VCaP (cell line): ENCODE measurements at regions not wholly inside any gene's neighbourhood (a gene's known extent, or its start where the extent isn't known, plus 50 kb on each side); places are given as distances from the start of the nearest gene placed in this dataset.

Experiments
- H3K27ac ChIP-seq: fragments of 450-650 bp; 2 replicates; pipeline ENCODE4 v1.5.1; 2017
- TF ChIP-seq, protein P1 (sequence below): fragments of 450-650 bp; conservative IDR thresholded peaks from 2 replicates; pipeline ENCODE4 v1.5.1; 2017; ENCODE audit warnings: mild to moderate bottlenecking, moderate library complexity

GRCh38 chr4:155106629-155107028, 101.8 kb upstream of the NPY2R start:
- TF ChIP-seq, protein P1, sequence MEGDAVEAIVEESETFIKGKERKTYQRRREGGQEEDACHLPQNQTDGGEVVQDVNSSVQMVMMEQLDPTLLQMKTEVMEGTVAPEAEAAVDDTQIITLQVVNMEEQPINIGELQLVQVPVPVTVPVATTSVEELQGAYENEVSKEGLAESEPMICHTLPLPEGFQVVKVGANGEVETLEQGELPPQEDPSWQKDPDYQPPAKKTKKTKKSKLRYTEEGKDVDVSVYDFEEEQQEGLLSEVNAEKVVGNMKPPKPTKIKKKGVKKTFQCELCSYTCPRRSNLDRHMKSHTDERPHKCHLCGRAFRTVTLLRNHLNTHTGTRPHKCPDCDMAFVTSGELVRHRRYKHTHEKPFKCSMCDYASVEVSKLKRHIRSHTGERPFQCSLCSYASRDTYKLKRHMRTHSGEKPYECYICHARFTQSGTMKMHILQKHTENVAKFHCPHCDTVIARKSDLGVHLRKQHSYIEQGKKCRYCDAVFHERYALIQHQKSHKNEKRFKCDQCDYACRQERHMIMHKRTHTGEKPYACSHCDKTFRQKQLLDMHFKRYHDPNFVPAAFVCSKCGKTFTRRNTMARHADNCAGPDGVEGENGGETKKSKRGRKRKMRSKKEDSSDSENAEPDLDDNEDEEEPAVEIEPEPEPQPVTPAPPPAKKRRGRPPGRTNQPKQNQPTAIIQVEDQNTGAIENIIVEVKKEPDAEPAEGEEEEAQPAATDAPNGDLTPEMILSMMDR = no peak
- peak overlapping the region; percentile 59 for H3K27ac ChIP-seq

DNA sequence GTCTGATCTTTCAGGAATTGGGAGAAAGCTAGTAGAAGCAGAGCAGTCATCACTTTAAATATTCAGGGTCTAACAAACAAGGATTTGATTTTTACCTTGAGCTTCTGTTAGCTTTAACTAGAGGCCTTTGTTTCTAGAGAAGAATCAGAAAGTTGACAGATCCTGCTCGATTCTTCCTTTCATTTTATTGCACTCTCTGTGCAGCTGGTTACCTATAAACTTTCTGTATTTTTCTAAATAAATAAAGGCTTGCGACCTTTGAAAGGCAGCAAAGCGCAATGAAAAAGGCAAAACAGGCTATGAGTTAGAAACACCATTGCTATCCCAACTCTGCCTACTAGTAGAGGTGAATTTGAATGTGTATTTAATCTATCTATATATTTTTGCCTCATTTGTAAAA, 101.4 kb upstream of the NPY2R start:
- TF ChIP-seq, protein P1 = no peak
- H3K27ac ChIP-seq = peak overlapping the region; percentile 59

DNA sequence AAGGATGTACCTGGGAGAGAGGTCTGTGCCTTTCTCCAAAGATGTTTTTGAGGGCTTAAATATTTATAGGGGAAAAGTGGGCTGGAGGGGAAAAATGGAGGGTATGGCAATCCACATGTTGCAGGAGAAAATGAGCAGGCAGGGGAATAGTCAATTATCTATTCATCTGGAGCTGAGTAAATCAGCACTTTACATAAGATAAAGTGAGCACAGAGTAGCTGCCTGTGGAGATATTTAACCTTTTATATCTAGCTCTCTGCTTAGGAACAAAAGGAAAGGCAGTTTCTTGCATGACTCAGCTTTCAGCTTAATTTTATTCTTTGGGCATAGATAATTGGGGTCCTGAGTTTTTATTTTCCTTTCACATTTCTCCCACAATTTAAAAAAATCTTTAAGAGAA, 93.6 kb upstream of the NPY2R start:
- no peak overlapping the region for H3K27ac ChIP-seq
- TF ChIP-seq, protein P1 = no peak

GRCh38 chr4:155119006-155119405, 89.4 kb upstream of the NPY2R start:
- TF ChIP-seq, protein P1 = no peak
- H3K27ac ChIP-seq = no peak overlapping the region

GRCh38 chr4:155120536-155120935, 87.9 kb upstream of the NPY2R start:
- no peak overlapping the region for H3K27ac ChIP-seq
- TF ChIP-seq, protein P1 = no peak

GRCh38 chr4:155122382-155122781, 86.1 kb upstream of the NPY2R start:
- TF ChIP-seq, protein P1 = no peak
- no peak overlapping the region for H3K27ac ChIP-seq

DNA sequence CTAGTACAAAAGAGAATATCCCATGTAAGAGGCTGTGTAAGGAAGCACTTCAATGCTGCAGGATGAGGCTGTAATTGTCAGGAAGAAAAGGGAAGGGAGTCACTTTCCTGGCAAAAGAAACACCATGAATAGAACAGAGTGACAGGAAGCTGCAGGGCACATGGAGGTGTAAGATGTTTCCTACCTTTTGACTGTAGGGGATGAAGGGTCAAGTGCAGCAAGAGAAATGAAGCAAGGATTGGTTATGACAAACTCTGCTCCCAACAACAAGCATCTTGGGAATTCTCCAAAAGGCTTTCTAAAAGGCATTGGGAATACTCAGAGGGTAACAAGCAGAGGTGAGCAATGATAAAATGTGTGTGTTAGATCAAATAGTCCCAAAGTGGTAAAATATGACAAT, 74.3 kb upstream of the NPY2R start:
- TF ChIP-seq, protein P1 = no peak
- no peak overlapping the region for H3K27ac ChIP-seq

DNA sequence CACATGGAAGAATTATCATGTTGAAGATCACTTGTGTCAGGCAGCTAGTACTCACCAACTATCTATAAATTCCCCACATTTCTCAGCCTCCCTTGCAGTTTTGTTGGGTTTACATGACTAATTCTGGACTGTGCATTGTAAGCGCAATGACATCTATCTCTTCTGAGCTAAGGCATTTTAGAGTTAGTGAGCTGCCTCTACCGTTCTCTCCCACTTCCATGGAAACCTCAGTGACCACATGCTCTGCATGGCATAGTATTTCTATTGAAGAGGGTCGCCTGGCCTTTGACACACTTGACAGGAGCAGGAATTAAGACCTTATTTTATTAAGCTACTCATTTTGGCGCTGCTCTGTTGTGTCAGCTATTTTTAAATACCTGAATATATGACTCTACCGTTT, 67.5 kb upstream of the NPY2R start:
- TF ChIP-seq, protein P1 = no peak
- H3K27ac ChIP-seq = no peak overlapping the region
